AG09309 (cell line): ENCODE measurements at regions not wholly inside any gene's neighbourhood (a gene's known extent, or its start where the extent isn't known, plus 50 kb on each side); places are given as distances from the start of the nearest gene placed in this dataset.
A peak's percentile ranks its signal among the peaks of the same experiment; 100 is the strongest.
"Not testable (repeated sequence)": the region's sequence is repeated elsewhere in the genome, so short reads cannot be mapped to it uniquely, and the experiment has no call there.

Source experiments
- DNase-seq: peaks from one replicate; pipeline ENCODE4 v3.0.0-alpha.2; 2010; ENCODE audit warnings: low read depth
- H3K4me3 ChIP-seq: 2 replicates; pipeline ENCODE4 v1.5.1; 2011; ENCODE audit warnings: mild to moderate bottlenecking, low read depth, low read length, moderate library complexity; ENCODE audit not compliant: control insufficient read depth
- TF ChIP-seq, protein P1 (sequence below): IDR thresholded peaks from 2 replicates; pipeline ENCODE4 v1.5.1; 2011; ENCODE audit warnings: mild to moderate bottlenecking, low read depth, low read length, inconsistent platforms; ENCODE audit not compliant: insufficient read depth, control insufficient read depth; ENCODE audit errors: missing control alignments

DNA sequence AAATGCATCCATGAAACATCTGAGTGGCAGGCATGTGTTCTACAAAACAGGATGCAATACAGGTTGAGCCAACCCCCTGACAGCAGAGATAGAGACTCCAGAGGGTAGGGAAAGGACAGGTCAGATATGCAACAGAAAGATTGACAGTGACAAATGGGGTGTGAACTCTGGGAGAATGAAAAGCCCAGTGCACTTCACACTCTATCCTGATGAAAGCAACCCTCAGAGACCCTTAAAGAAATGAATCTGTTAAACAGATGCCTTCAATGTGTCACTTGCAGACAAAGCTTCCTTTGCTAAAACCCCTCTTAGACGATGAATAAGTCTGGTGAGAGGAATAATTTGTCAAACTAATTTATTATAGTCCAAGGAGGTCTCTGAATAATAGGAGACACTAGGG is 89.9 kb downstream of the RFPL4B start:
- TF ChIP-seq, protein P1, sequence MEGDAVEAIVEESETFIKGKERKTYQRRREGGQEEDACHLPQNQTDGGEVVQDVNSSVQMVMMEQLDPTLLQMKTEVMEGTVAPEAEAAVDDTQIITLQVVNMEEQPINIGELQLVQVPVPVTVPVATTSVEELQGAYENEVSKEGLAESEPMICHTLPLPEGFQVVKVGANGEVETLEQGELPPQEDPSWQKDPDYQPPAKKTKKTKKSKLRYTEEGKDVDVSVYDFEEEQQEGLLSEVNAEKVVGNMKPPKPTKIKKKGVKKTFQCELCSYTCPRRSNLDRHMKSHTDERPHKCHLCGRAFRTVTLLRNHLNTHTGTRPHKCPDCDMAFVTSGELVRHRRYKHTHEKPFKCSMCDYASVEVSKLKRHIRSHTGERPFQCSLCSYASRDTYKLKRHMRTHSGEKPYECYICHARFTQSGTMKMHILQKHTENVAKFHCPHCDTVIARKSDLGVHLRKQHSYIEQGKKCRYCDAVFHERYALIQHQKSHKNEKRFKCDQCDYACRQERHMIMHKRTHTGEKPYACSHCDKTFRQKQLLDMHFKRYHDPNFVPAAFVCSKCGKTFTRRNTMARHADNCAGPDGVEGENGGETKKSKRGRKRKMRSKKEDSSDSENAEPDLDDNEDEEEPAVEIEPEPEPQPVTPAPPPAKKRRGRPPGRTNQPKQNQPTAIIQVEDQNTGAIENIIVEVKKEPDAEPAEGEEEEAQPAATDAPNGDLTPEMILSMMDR, result no peak
- no peak for DNase-seq

DNA sequence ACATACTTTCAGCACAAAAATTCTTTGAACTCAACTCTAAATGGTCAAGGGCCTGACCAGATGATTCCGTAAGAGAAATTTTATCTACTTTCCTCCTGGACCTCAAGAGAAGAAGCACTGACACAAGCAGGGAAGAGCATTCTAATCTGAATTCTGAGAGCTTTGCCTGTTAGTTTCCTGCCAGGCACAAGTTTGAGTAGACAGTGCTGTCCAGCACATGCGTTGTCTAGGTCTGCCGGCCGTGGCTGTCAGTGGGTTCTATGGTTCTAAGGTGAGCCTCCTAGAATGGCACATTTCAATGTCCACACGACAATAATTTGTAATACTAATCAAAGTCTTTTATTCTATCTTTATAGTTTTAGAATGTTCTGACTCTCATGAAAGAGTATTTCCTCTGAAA is 91.9 kb downstream of the RFPL4B start:
- H3K4me3 ChIP-seq, result no peak overlapping the region
- no peak for DNase-seq
- TF ChIP-seq, protein P1, result no peak

More for the DNA sequence above, 89.9 kb downstream of the RFPL4B start:
- no peak overlapping the region for H3K4me3 ChIP-seq

DNA sequence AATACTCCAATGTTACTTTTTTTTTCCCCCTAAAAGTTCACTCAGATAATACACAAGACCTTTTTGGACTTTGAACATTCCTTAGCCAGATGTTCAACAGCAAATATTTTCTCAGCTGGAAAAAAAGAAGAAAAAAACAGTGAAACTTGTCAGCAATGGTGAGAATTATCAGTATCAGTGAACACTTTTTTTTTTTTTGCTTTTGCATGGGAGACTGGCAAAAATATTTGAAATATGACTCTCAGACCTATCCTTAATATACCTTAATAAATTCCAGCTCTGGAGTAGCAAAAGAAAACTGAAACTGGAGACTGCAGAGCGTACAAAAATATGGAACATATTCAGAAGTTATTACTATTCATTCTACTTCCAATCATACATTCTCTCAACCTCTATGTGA is 92.3 kb downstream of the RFPL4B start:
- no peak for DNase-seq
- TF ChIP-seq, protein P1, result no peak

DNA sequence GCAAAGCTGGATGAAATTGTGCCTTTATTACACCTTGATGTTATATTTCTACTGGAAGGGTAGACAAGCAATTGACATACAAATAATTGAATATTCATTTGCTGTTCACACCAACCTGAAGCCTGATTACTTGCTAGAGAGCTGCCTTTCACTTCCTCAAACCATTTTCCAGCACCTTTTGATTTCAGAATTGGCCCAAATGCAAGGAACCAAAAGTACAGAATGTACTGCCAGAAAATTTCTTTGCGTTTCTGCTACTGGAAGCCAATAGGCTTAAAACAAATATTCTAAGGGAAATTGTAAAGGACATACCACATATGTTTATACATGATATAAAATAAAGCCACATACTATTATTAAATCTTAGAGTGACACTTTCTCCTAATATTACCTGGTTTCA is 94.5 kb downstream of the RFPL4B start:
- H3K4me3 ChIP-seq, result no peak overlapping the region
- TF ChIP-seq, protein P1, result no peak
- DNase-seq, result no peak

More for the DNA sequence above, 92.3 kb downstream of the RFPL4B start:
- H3K4me3 ChIP-seq, result no peak overlapping the region

DNA sequence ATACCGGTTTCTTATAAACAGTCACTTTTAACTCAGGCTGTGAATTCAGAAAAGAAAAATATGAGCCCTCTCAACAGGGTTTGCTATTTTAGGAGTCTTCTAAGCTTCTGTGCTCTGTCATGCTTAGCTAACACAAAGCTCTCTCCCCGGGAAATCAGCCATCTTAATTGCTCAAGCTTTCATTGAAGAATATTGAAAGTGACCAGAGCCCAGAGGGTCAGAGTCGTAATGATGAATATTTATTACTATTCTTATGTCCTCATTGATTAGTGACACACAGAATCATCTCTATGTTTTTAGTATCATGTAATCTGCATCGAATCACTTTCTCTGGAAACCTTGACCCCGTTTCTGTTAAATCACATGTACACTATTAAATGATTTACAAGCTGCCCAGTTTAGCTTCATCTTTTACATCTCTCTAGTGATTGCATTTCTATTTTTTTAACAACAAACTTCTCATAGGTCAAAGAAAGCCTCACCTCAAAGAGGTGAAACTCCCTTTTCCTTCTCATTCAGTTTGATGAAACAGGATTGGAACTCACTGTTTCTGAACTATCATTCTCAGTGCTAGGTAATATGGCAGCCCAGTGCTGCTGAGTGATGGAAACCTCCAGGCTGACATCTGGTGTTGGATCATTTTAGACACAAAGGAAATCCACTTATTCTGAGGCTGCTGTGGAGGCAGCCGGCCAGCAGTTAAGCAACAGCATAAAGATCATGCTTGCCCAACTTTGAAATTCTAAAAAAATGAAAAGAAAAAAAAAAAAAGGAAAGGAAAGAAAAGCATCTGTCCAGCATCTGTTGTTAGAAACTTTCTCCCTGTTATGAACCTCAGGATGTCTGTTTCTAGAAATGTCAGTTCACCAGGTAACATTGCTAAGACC is 96.3 kb downstream of the RFPL4B start:
- peak; percentile 72 for DNase-seq
- no peak overlapping the region for H3K4me3 ChIP-seq
- TF ChIP-seq, protein P1, result peak; percentile 19

DNA sequence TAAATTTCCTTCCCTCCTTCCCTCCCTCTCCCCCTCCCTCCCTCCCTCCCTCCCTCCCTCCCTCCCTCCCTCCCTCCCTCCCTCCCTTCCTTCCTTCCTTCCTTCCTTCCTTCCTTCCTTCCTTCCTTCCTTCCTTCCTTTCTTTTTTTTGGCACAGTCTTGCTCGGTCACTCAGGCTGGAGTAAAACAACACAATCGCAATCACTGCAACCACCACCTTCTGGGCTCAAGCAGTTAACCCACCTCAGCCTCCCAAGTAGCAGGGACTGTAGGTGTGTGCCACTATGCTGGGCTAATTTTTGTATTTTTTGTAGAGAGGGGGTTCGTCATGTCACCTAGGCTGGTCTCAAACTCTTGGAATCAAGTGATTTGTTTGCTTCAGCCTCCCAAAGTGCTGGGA is 101.7 kb downstream of the RFPL4B start:
- not testable (repeated sequence) for DNase-seq, H3K4me3 ChIP-seq

DNA sequence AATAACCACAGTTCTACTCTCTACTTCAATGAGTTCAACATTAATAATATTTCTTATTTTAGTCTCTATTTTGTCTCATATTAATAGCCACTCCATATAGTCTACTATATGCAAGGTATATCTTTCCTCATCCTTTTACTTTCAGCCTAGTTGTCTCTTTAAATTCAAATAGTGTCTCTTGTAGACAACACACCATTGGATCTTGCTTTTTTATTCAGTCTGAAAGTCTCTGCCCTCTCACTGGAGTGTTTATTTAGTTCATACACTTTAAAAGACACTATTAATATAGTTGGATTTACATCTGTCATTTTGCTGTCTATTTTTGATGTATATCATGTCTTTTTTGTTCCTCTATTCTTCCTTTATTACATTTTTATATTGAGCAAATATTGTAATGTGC is 103.5 kb downstream of the RFPL4B start:
- H3K4me3 ChIP-seq, result no peak overlapping the region
- no peak for DNase-seq
- TF ChIP-seq, protein P1, result no peak
